ENCODE measurements at regions not wholly inside any gene's neighbourhood (a gene's known extent, or its start where the extent isn't known, plus 50 kb on each side); places are given as distances from the start of the nearest gene placed in this dataset.

DNA sequence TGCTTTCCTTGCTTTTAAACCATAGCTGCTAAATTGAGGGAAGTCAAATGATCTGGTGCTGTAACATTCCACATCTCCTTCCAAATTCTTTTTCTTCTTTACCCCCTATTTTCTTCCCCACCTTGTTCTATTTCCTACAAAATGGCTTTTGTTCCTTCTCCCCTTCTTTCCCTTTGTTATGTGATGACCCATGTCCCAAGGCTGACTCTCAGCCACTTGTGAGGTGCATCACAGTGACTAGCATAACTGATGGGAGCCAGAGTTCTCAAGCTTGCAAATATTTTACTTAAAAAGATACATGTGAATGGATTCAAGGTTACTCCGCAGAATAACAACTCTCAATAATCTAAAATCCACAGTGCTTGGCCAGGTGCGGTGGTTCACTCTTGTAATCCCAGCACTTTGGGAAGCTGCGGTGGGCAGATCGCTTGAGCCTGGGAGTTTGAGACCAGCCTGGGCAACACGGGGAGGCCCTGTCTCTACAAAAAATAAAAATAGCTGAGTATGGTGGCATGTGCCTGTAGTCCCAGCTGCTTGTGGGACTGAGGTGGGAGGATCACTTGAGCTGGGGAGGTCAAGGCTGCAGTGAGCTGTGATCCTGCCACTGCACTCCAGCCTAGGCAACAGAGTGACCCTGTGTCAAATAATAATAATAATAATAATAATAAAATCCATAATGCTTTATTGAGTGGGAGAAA is 100.1 kb upstream of the CERS6 start:
- H3F3A ChIP-seq (ENCODE audit: insufficient read depth, low read depth), result no peaks in the 10 kb centered on the region
- no peak for DNase-seq
- no peaks in the 10 kb centered on the region for H3K9me2 ChIP-seq (ENCODE audit: insufficient read depth)
- H3K9me3 ChIP-seq (ENCODE audit: insufficient read depth, low read depth), result no peaks in the 10 kb centered on the region
- BruUV-seq (replicated peaks), result no TSS peak
- CTCF ChIA-PET, result no interaction called here
- no peaks in the 10 kb centered on the region for H3K36me3 ChIP-seq (ENCODE audit: low read depth)
- H3K4me2 ChIP-seq, result no peak overlapping the region
- POLR2A ChIA-PET (ENCODE audit: unreplicated experiment), result no interaction called here
- no peak overlapping the region for H3K27ac ChIP-seq
- intact Hi-C loops (cut with micrococcal nuclease; ENCODE audit: unreplicated experiment), result no loop called here
- no peaks in the 10 kb centered on the region for H4K20me1 ChIP-seq (ENCODE audit: insufficient read depth)
- no peaks in the 10 kb centered on the region for H3K27me3 ChIP-seq (ENCODE audit: insufficient read depth, low read depth)
- no peaks in the 10 kb centered on the region for H3K79me2 ChIP-seq (ENCODE audit: low read depth)
- TF ChIP-seq, protein P1, sequence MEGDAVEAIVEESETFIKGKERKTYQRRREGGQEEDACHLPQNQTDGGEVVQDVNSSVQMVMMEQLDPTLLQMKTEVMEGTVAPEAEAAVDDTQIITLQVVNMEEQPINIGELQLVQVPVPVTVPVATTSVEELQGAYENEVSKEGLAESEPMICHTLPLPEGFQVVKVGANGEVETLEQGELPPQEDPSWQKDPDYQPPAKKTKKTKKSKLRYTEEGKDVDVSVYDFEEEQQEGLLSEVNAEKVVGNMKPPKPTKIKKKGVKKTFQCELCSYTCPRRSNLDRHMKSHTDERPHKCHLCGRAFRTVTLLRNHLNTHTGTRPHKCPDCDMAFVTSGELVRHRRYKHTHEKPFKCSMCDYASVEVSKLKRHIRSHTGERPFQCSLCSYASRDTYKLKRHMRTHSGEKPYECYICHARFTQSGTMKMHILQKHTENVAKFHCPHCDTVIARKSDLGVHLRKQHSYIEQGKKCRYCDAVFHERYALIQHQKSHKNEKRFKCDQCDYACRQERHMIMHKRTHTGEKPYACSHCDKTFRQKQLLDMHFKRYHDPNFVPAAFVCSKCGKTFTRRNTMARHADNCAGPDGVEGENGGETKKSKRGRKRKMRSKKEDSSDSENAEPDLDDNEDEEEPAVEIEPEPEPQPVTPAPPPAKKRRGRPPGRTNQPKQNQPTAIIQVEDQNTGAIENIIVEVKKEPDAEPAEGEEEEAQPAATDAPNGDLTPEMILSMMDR (conservative IDR thresholded peaks at IDR 0.05), result no peak
- no peak for TF ChIP-seq EZH2 (IDR thresholded peaks at IDR 0.05; ENCODE audit: low read depth)
- no peak overlapping the region for H2AFZ ChIP-seq
- no peak overlapping the region for H3K4me3 ChIP-seq
- H3K4me1 ChIP-seq (replicated peaks; ENCODE audit: insufficient read depth), result no peaks in the 10 kb centered on the region

DNA sequence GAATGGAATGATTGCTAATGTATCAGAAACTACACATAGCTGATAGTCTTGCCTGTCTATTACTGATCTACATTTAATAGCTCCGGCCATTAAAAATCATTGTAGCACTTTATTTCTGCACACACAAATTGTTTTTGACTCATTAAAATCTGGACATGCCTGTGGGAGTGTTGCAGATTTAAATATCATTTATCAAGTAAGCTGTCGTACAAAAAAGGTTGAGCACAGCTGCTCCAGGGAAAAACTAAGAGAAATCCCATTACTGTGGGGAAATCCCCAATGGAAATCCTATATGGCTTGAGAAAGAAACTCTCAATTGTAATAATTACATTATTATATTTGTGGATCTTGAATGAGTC is 99.6 kb upstream of the CERS6 start:
- POLR2A ChIA-PET (ENCODE audit: unreplicated experiment), result no interaction called here
- no TSS peak for BruUV-seq (replicated peaks)

DNA sequence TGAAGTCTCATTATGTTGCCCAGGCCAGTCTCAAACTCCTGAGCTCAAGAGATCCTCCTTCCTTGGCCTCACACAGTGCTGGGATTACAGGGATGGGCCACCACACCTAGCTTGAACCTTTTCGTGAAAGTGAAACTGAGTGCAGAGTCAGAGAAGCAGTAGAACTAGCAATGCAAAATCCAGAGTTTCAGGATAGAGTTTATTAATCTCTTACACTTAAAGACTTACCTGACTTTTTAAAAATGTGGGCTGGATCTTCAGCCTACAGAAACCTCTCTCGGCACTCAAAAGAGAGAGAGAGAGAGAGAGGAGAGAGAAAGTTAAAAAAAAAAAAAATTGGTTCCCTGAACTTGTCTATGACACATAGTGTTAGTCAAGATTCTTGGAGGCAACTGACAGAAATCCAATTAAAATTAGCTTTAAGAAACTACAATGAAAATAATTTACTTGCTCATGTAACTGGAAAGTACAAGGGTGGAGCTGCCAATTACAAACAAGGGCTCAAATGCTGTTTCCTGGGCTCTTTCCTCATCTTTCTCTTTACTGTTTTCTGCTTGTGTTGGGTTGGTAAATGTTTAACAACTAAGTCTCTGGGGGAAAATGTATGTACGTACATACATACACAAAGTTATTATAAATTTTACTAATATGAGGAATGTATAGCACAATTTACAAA is 98.1 kb upstream of the CERS6 start:
- no peak overlapping the region for H3K4me2 ChIP-seq
- H3K4me3 ChIP-seq, result no peak overlapping the region
- no peak overlapping the region for H2AFZ ChIP-seq
- no peak for TF ChIP-seq EZH2 (IDR thresholded peaks at IDR 0.05; ENCODE audit: low read depth)
- TF ChIP-seq, protein P1 (conservative IDR thresholded peaks at IDR 0.05), result no peak
- H4K20me1 ChIP-seq (ENCODE audit: insufficient read depth), result no peaks in the 10 kb centered on the region
- H3K27ac ChIP-seq, result no peak overlapping the region
- no peaks in the 10 kb centered on the region for H3K9me2 ChIP-seq (ENCODE audit: insufficient read depth)
- H3F3A ChIP-seq (ENCODE audit: insufficient read depth, low read depth), result no peaks in the 10 kb centered on the region
- H3K27me3 ChIP-seq (ENCODE audit: insufficient read depth, low read depth), result no peaks in the 10 kb centered on the region
- H3K79me2 ChIP-seq (ENCODE audit: low read depth), result no peaks in the 10 kb centered on the region
- intact Hi-C loops (cut with micrococcal nuclease; ENCODE audit: unreplicated experiment), result no loop called here
- POLR2A ChIA-PET (ENCODE audit: unreplicated experiment), result no interaction called here
- no peaks in the 10 kb centered on the region for H3K36me3 ChIP-seq (ENCODE audit: low read depth)
- H3K9me3 ChIP-seq (ENCODE audit: insufficient read depth, low read depth), result no peaks in the 10 kb centered on the region
- BruUV-seq (replicated peaks), result no TSS peak
- no peak for DNase-seq
- no peaks in the 10 kb centered on the region for H3K4me1 ChIP-seq (replicated peaks; ENCODE audit: insufficient read depth)
- CTCF ChIA-PET, result no interaction called here

More for the DNA sequence above, 99.6 kb upstream of the CERS6 start:
- H3K4me2 ChIP-seq, result no peak overlapping the region
- H3K36me3 ChIP-seq (ENCODE audit: low read depth), result no peaks in the 10 kb centered on the region
- no peaks in the 10 kb centered on the region for H3K27me3 ChIP-seq (ENCODE audit: insufficient read depth, low read depth)
- H3K27ac ChIP-seq, result no peak overlapping the region
- no peaks in the 10 kb centered on the region for H3K9me3 ChIP-seq (ENCODE audit: insufficient read depth, low read depth)
- CTCF ChIA-PET, result no interaction called here
- H3K4me3 ChIP-seq, result no peak overlapping the region
- no peaks in the 10 kb centered on the region for H4K20me1 ChIP-seq (ENCODE audit: insufficient read depth)
- no peaks in the 10 kb centered on the region for H3K9me2 ChIP-seq (ENCODE audit: insufficient read depth)
- H2AFZ ChIP-seq, result no peak overlapping the region
- no peaks in the 10 kb centered on the region for H3K4me1 ChIP-seq (replicated peaks; ENCODE audit: insufficient read depth)
- no peaks in the 10 kb centered on the region for H3K79me2 ChIP-seq (ENCODE audit: low read depth)
- intact Hi-C loops (cut with micrococcal nuclease; ENCODE audit: unreplicated experiment), result no loop called here
- TF ChIP-seq, protein P1 (conservative IDR thresholded peaks at IDR 0.05), result no peak
- no peak for TF ChIP-seq EZH2 (IDR thresholded peaks at IDR 0.05; ENCODE audit: low read depth)
- H3F3A ChIP-seq (ENCODE audit: insufficient read depth, low read depth), result no peaks in the 10 kb centered on the region
- DNase-seq, result no peak
